NCI-H2081 treated with DMSO at 0.1 percent for 48 hours (cell line): ENCODE measurements at regions not wholly inside any gene's neighbourhood (a gene's known extent, or its start where the extent isn't known, plus 50 kb on each side); places are given as distances from the start of the nearest gene placed in this dataset.
"Not testable (repeated sequence)": the region's sequence is repeated elsewhere in the genome, so short reads cannot be mapped to it uniquely, and the experiment has no call there.

Experiments used
- DNase-seq: peaks from one replicate; lab custom pipeline; 2025; lab: John Stamatoyannopoulos, UW

DNA sequence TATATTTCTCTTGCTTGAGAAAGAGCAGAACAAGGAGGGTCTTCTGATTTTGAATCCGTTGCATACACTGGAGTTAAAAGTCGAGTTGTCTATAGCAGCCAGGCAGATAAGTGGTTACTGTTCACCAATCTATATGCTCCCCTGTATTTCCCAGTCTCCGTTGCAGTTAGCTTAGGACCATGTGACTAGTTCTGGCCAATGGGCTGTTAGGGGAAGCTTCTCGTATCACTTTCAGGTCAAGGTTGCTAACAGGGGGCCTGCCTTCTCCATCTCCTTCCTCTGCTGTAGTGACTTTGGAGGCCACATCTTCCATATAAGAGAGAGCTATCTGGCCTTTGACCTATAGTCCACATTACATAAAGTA is 188.5 kb upstream of the KBTBD8 start:
- no peak for DNase-seq

DNA sequence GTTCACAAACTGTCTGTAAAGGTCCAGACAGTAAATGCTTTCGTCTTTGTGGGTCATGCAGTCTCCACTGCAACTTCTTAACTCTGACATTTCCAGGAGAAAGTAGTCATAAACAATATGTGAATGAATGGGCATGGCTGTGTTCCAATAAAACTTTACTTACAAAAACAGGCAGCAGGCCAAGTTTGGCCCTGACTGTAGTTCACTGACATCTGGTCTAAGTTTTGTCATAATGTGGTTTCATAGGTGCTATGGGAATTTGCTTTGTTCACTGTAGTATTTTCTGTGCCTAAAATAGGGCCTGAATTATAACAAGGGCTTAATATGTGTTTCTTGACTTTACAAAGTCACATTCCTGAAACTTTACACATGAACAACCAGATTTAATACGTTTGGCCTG is 186.0 kb upstream of the KBTBD8 start:
- DNase-seq, result no peak

DNA sequence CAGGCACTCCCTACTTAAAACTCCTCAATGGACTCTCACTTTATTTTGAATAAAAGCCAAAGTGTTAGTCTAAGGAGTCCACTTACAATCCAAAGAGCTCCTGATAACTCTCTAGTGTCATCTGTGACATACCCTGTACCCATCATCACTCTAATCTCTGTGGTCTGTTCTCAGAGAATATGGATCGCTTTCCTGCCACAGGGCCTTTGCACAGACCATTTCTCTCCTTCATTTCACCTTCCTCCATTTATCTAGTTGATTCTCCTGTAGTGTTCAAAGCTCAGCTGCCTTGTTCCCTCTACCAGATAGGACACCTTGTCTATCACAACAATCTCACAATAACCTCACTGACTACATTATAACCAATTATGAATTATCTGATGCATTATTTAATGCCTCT is 185.4 kb upstream of the KBTBD8 start:
- no peak for DNase-seq

DNA sequence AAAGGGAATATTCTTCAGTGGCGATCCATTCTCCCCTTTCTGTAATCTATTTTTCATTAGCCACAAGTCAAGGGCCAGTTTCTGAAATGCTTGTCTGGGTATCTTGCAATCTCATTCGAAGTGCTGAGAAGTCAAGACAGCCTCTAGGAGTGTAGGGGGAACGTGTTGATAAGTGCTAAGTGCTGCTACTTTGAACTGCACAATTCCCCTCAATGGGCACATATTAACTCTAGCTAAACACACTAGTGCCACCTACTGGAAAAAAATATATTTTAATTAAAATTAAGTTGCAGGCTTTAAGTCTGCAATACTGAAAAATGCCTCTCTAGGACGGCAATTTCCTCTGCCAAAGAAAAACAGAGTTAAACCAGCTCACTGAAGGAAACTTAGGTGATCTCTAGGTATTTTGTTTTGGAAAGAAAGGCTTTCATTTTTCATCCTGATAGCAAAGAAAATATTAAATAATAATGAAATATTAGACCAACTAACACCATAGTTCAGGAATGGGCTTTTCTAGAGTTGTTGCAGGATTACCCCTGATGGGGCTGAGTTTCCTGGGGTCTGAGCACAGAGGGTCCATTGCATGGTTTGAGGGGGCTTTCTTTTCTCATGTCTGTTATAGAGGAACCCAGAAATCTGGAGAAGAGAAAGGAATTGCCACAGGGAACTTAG is 181.9 kb upstream of the KBTBD8 start:
- peak; percentile 5 for DNase-seq

DNA sequence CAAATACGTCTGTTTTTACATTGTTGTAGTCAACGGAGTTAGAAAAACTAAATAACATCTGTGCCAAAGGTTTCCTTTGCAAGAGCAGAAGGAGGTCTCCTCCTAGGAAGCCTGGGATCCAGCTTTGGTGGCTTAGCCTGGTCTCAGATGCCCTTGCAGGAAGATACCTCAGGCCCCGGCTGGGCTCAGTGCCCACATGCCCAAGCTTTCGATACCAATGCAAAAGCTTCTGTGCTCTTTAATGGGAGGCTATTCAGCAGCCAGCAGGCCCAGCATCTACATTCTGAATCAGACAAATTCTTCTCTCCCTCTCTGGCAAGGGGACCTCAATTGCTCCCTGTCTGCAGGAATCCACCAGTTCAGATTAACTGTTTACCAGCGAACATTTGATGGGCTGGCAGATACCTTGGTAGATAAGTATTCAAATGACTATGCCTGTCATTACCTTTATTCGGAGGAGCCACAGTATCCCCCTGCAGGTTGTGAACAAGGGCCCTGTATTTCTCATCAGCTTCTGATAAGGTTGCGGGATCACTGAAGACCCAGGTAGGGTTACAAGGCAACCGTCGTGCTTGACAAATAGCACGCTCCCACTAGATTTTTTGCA is 180.1 kb upstream of the KBTBD8 start:
- DNase-seq, result no peak

DNA sequence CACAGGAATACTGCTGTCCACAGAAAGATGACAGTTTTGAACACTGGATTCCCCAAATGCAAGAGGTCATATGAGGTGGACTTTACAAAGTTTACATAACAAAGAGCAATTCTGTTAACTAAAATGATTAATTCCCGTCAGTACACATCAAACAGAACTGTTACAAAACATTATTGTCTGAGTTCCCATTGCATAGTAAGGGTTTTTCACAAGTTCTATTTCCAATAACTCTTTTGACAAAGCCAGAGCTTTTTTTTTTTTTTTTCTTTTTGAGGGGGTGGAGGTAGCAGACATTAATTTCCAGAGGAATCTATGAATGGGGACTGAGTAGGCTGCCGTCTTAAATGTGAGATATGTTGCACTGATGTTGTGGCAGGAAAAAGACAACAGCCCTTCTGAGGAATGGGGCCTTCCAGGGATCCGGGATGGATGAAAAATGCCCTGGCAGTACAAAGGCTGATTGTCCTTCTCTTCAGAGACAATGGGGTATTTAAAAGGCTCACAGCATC is 178.1 kb upstream of the KBTBD8 start:
- no peak for DNase-seq

DNA sequence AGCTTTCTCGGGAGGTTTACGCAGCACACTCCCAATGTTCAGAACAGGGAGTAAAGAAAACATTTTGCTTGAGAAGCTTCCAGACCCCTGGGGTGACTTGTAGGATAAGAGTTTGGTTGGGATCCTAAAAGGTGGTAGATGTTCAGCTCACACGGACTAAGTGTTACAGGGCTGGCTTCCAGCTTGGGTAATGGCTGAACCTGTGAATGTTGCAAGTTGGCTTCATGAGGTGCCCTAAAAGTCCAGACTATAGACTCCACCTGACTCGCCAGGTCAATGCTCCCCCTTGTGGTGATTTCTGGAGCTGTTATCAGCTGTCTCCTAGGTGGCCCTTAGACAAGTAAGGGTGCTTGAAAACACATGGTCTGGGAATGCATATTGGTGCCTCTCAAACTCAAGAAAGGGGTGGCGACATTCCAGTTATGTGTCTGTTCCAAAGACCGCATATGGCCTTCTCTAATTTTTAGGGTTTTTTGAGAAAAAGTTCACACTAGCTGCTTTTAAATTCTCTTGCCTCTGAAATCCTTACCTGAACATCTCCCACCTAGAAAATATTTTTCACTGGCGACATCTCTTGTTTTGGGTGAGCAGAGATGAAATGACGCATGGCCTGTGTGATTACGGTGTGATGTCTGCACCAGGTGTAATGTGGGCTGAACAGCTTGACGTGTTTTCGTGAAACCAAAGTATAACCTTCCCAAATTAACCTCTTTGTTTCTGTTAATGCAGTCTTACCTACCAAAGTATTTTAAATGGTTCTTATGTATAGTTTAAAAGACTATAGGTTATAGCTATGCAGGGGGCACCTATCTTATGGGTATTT is 175.7 kb upstream of the KBTBD8 start:
- DNase-seq, result no peak

DNA sequence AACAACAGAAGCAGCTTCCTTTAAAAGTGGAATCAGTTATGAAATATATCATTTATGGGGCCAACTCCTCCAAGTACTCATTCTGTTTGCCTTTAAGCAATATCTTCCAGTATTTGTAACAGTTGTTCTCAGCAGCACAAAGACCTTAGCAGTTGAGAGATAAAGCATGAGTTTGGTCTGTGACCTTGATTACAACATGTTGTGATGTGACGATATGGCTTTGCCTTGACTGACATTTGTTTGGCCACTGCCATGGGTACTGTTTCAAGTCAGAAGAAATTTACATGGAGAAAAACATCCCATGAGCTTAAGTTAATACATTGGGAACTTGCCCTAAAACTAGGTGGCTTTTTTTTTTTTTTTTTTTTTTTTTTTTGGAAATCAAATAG is 175.1 kb upstream of the KBTBD8 start:
- no peak for DNase-seq

DNA sequence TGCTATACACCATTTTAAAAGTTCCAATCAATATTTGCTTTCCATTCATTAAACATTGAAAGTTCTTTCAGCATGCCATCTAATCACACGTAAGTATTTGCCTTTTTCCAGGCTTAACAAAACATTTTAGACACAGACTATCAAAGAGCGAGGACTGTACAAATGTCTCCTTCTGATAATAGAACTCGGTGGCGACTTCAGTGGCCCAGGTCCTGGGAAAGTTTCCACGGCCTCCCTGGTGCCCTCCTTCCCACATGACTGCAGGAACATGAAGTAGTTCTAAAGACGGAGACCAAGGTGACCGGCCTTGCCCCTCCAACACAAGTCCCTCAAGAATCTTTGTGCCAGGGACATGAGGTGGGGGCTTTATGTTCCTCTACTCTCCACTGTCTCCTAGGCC is 174.6 kb upstream of the KBTBD8 start:
- no peak for DNase-seq

DNA sequence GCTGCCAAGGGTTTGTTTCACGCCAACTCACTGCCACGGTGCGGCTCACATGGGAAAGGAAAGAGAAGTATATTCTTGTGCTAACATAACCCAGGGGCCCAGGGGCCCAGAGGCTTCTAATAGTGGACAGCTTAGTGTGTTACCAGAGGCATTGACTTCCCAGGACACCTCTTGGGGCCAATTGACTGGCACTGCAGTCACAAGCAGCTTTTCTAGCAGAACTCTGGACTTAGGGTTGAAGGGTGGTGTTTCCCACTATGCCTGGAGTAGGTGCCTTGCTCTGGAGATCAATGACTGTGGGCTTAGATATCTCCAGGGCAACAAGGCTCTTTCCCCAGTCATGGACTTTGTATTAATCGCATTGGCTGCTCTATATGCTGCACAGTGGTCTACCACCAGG is 172.7 kb upstream of the KBTBD8 start:
- no peak for DNase-seq

DNA sequence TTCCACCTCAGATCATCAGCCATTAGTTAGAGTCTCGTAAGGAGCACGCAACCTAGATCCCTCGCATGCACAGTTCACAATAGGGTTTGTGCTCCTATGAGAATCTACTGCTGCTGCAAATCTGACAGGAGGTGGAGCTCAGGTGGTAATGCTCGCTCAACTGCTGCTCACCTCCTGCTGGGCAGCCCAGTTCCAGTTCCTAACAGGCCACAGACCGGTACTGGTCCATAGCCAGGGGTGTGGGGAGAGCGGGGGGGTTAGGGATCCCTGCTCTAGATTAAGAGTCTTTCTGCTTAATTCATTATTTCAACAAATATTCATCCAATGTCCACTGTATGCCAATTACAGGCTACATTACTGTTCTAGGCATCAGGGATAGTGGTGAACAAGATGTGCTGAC is 170.4 kb upstream of the KBTBD8 start:
- DNase-seq, result no peak

DNA sequence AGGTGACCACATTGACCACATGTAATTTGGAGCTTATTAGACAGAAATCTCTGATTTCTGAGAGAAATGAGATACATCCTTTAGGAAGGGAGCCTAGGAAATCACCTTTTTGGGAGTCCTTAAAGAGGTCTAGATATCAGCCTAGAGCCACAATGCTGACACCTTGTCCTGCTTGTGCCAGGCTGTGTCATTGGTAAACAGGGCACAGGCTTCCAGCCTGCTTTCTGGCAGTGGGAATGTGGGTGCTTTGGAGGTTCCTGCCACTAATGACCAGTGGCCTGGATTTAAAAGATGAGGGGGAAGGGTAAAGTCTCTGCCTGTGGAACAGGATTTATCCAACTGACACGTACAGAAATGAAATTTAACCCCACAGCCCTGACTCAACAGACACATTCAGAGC is 169.8 kb upstream of the KBTBD8 start:
- no peak for DNase-seq

DNA sequence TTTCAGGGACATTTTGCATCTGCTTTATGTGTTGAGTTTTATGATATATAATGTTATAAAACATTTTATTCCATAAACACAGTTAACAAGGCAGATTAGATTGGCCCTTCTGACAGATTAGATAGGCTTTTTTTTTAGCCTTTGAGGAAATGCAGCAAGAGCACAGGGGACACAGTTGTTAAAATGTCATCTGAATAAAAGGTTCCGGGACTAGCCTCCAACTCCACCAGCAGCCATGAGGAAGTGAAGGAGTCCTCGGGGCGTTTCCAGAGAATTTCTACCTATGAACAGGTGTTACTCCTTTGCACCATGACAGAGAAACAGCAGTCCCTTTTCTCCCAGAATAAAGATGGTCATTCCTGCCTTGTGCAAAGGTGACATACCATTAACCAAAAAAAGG is 167.8 kb upstream of the KBTBD8 start:
- DNase-seq, result no peak

DNA sequence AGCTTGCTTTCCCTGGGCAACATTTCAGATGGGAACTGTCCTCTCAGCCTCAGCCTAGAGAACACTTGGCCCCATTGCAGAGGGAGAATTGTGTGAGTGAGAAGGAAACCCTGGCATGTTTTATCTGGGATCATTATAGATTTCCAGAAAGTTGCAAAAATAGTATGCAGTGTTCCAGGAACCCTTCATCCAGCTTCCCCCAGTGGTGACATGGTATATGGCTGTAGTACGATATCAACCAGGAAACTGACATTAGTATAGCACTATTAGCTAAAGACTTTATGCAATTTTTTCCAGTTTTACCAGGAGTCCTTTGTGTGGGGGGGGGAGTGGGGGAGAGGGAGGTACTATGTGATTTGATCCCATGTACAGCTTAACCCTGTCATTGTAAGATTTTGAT is 166.2 kb upstream of the KBTBD8 start:
- DNase-seq, result no peak

DNA sequence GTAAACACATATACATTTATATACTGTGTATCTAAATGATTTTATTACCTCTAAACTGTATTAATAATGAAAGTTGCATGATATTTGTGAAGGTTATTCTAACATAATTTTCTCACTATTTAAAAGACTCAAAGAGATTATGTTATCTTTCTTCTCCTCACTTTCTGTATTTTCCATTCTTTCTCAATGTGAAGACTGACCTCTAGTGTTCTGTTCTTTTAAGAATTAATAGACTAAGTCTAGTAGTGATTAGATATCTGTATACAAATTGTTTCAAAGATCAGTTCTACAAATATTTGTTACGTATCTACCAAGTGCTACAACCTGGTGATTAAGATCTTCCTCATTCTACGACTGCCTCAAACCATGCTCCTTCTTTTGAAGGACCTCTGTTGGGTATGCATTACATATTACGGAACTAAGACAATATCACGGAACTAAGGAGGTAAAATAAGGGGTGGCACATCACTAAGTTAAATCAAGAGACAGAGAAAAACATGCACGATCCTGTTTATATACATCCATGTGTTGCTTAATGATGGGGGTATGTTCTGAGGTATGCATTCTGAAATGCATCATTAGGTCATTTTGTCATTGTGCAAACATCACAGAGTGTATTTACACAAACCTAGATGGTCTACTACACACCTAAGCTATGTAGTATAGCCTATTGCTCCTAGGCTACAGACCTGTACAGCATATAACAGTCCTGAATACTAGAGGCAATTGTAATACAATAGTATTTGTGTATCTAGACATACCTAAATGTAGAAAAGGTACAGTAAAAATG is 161.5 kb upstream of the KBTBD8 start:
- DNase-seq, result no peak

DNA sequence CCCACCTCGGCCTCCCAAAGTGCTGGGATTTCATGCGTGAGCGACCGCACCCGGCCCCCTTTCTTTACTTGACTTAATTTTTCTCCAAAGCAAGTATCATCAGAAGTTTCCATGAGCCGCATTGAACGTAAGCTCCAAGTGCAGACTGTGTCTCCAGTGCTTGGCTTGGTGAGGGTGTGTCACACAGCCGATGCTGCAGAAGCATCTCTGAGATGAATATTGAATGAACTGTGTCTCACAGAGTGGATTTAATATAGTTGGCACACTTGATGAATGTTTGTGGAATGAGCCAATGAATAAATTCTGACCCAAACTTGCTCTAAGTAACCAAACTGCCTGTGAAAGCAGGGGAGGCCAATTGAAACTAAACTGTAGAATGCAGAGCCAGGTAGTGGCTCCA is 159.4 kb upstream of the KBTBD8 start:
- DNase-seq, result no peak

DNA sequence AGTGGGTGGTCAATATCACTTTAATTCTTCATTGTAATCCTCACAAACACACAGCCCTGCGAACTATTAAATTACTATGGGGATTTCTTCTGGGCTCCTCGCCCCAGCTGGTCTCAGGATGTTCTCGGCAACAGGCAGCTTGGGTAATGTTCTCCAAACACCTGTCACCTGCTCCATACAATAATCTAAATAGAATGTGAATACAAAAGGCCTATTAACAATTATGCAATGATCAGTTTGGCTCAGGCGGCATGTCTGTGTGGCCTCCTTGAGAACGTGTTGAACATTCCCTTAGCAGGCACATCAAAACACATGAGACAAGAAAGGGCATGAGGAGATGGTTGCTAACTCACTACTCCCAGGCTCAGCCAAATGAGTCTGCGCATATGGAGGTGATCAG is 158.6 kb upstream of the KBTBD8 start:
- DNase-seq, result no peak

DNA sequence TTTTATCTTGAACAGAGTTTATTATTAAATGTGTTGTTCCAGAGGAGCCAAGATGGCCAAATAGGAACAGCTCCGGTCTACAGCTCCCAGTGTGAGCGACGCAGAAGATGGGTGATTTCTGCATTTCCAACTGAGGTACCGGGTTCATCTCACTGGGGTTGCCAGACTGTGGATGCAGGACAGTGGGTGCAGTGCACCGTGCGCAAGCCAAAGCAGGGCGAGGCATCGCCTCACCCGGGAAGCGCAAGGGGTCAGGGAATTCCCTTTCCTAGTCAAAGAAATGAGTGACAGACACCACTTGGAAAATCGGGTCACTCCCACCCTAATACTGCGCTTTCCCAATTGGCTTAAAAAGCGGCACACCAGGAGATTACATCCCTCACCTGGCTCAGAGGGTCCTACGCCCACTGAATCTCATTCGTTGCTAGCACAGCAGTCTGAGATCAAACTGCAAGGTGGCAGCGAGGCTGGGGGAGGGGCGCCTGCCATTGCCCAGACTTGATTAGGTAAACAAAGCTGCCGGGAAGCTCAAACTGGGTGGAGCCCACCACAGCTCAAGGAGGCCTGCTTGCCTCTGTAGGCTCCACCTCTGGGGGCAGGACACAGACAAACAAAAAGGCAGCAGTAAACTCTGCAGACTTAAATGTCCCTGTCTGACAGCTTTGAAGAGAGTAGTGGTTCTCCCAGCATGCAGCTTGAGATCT is 155.2 kb upstream of the KBTBD8 start:
- not testable (repeated sequence) for DNase-seq

DNA sequence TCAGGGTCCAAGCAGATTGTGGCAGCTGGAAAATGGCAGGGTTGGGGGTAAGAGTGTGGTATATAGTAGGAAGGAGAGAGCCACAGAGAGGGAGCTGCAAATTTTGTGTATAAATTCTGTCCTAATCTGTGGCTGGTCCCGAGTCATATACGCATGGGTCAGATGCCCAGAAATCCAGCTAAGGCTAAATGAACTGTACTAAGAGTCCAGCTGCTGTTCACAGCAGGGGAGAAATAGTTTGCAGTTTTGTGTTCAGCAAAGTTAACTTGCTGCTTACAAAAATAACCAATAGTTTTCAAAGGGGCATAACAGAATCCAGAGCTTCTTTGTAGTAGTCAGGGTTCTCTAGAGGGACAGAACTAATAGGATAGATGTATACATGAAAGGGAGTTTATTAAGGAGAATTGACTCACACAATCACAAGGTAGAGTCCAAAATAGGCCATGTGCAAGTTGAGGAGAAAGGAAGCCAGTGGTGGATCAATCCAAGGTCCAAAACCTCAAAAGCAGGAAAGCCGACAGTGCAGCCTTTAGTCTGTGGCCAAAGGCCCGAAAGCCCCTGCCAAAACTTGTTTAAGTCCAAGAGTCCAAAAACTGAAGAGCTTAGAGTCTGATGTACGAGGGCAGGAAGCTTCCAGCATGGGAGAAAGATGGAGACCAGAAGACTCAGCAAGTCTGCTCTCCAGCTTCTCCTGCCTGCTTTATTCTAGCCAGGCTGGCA is 146.1 kb upstream of the KBTBD8 start:
- no peak for DNase-seq

DNA sequence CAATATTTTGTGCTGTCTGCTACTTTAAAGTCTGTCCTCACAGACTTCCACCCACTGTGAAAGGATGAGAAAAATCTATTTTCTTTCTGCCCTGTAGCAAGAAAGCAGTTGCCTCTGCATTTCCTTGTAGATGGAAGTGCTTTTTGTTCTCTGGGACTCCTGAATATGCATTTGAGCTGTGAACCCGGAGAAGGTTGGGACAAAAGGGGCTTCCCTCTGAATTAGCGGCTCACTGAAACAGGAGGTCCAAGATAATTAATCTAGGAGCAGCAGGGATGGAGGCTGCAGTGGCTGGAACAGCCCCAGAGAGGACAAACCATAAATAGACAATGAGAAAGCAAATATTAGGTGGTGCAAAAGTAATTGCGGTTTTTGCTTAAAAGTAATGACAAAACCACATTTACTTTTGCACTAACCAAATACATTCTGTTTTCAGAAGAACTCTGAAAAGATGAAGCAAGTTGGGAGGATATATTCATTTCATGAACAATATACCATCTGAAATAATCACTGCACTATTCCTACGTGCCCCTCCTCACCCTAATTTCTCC is 143.4 kb upstream of the KBTBD8 start:
- no peak for DNase-seq

DNA sequence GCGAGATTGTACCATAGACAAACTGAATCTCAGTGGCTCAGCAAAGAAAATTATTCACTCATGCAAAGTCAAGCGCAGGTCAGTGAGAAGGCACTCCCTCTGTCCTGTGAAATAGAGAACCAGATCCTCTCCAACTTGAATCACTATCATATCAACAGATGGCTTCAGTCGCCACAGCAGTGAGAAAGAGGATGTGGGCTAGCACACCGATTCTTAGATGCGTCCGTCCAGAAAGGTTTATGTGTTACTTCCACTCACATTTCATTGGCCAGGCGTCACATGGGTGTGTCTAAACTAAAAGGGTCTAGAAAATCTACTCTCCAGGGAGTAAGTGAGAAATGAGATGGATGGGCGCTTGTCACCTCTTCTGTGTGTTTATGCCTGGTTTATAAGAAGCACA is 141.6 kb upstream of the KBTBD8 start:
- DNase-seq, result no peak
